ENCODE measurements at regions not wholly inside any gene's neighbourhood (a gene's known extent, or its start where the extent isn't known, plus 50 kb on each side); places are given as distances from the start of the nearest gene placed in this dataset.

DNA sequence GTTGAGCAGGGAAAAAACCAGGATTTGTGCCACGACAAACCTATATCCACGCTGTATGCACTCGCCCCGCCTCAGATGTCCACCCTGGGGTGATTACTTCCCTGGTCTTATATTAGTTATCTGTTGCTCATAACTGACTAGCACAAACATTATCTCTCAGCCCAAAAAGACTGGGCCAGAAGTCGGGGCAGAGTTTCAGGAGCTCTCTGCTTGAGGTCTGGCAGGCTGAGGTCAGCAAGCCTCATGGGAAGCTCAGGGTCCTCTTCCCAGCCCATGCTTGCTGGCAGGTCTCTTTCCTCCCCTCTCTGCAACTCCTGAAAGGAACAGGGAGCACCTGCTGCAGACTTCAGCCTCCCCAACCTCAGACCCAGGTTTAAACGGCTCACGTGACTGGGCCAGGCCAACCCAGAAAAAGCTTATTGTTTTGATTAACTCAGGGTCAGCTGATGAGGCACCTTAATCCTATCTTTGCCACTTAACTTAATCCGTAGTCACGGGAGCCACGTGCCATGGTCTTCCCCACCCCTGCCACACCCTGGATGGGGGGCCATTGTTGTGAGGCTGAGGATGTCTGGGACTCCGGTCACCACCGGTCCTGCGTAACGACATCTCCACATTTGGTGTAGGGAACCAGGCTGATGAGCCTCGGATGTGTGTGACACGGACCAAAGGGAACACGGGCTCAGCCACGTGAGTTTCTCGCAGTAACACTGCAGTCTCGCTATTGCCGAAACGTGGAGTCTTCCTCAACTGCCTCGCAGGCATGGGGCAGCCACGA lies 123.7 kb upstream of the IRX4 start:
- Histone ChIP-seq H3K4me3 (replicated peaks in 1 of 3; ENCODE audit: insufficient read depth in 1 of 3, low read depth in 1 of 3, low read length in 3 of 3) (no peak overlapping the region), H3K9me1 (replicated peaks; ENCODE audit: control insufficient read depth, extremely low read depth, insufficient read depth, low read length) (no peaks in the 10 kb centered on the region), H3K9me3 (replicated peaks; ENCODE audit: control insufficient read depth, insufficient read depth, low read length) (no peaks in the 10 kb centered on the region), H3K36me3 (ENCODE audit: control insufficient read depth in 2 of 2, extremely low read depth in 1 of 2, insufficient read depth in 2 of 2, low read length in 2 of 2) (no peaks in the 10 kb centered on the region), H2AFZ (ENCODE audit: low read depth, low read length) (no peak overlapping the region), H3K27me3 (ENCODE audit: control insufficient read depth in 2 of 2, insufficient read depth in 2 of 2, low read length in 2 of 2) (no peaks in the 10 kb centered on the region), H3K9ac (replicated peaks; ENCODE audit: extremely low read depth, insufficient read depth, low read length) (no peak overlapping the region), H3K4me2 (ENCODE audit: insufficient read depth, low read length) (no peak overlapping the region), H3K27ac (ENCODE audit: insufficient read depth, low read depth, low read length) (no peak overlapping the region), H3K4me1 (ENCODE audit: control insufficient read depth, extremely low read depth, insufficient read depth, low read length) (no peaks in the 10 kb centered on the region), H3K79me2 (ENCODE audit: control insufficient read depth, insufficient read depth, low read length) (no peaks in the 10 kb centered on the region), H4K20me1 (replicated peaks; ENCODE audit: control insufficient read depth, extremely low read depth, insufficient read depth, low read length) (no peaks in the 10 kb centered on the region)
- FAIRE-seq (no peak), DNase-seq (ENCODE audit: low read depth, low spot score) (no peak)
- CTCF ChIA-PET = no interaction called here
- dilution Hi-C loops (cut with MboI; ENCODE audit: extremely low pct_ligation_motif_present, low sequenced_read_pairs) = no loop called here
- POLR2A ChIA-PET = no interaction called here
- intact Hi-C loops (cut with micrococcal nuclease) = no loop called here
- BruUV-seq (replicated peaks) = no TSS peak
- TF ChIP-seq GATA2 (IDR thresholded peaks at IDR 0.05; ENCODE audit: insufficient read depth, insufficient read length, low read depth, low read length) (no peak), JUN (IDR thresholded peaks at IDR 0.05; ENCODE audit: borderline replicate concordance, insufficient read depth, insufficient read length, low read depth) (no peak), FOS (IDR thresholded peaks at IDR 0.05; ENCODE audit: borderline replicate concordance, insufficient read depth, low read length) (no peak), POLR2A (IDR thresholded peaks at IDR 0.05; ENCODE audit: low read depth, low read length) (no peak), EZH2 (IDR thresholded peaks at IDR 0.05; ENCODE audit: borderline replicate concordance, low read depth, low read length, severe bottlenecking) (no peak), POLR2AphosphoS5 (IDR thresholded peaks at IDR 0.05; ENCODE audit: insufficient read depth, low read depth, low read length) (no peak), MYC (IDR thresholded peaks at IDR 0.05; ENCODE audit: low read depth, low read length) (no peak)
- TF ChIP-seq, protein P1, sequence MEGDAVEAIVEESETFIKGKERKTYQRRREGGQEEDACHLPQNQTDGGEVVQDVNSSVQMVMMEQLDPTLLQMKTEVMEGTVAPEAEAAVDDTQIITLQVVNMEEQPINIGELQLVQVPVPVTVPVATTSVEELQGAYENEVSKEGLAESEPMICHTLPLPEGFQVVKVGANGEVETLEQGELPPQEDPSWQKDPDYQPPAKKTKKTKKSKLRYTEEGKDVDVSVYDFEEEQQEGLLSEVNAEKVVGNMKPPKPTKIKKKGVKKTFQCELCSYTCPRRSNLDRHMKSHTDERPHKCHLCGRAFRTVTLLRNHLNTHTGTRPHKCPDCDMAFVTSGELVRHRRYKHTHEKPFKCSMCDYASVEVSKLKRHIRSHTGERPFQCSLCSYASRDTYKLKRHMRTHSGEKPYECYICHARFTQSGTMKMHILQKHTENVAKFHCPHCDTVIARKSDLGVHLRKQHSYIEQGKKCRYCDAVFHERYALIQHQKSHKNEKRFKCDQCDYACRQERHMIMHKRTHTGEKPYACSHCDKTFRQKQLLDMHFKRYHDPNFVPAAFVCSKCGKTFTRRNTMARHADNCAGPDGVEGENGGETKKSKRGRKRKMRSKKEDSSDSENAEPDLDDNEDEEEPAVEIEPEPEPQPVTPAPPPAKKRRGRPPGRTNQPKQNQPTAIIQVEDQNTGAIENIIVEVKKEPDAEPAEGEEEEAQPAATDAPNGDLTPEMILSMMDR (IDR thresholded peaks at IDR 0.05; ENCODE audit: extremely low read depth in 1 of 2, insufficient read depth in 1 of 2, low read depth in 1 of 2, low read length in 2 of 2) = no peak
- TF ChIP-seq, protein P2, sequence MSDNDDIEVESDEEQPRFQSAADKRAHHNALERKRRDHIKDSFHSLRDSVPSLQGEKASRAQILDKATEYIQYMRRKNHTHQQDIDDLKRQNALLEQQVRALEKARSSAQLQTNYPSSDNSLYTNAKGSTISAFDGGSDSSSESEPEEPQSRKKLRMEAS (IDR thresholded peaks at IDR 0.05; ENCODE audit: insufficient read depth, insufficient read length) = no peak

All from endothelial cell of umbilical vein (primary cell).